ENCODE measurements at regions not wholly inside any gene's neighbourhood (a gene's known extent, or its start where the extent isn't known, plus 50 kb on each side); places are given as distances from the start of the nearest gene placed in this dataset.

GRCh38 chr21:35857095-35857494 lies 203.2 kb downstream of the SETD4 start:
- TF ChIP-seq POLR2AphosphoS5 (IDR thresholded peaks at IDR 0.05) = no peak
- TF ChIP-seq POLR2A (IDR thresholded peaks at IDR 0.05) = no peak
- no peak for TF ChIP-seq CTCF (IDR thresholded peaks at IDR 0.05)

Measured in upper lobe of left lung (tissue), 4 donors.